Keratinocyte (primary cell): ENCODE measurements at regions not wholly inside any gene's neighbourhood (a gene's known extent, or its start where the extent isn't known, plus 50 kb on each side); places are given as distances from the start of the nearest gene placed in this dataset.

Experiments used
- DNase-seq: peaks from one replicate; pipeline ENCODE4 v3.0.0-alpha.2; 2011; ENCODE audit warnings: low read depth, missing footprints, low spot score
- FAIRE-seq: peaks from 2 replicates; lab custom pipeline; 2011; peaks lifted over from hg19 to GRCh38; lab: Jason Lieb, UNC
- H2AFZ ChIP-seq: 2 replicates; pipeline ENCODE4 v1.6.0; 2012; ENCODE audit warnings: low read length, control low read depth, inconsistent platforms; ENCODE audit not compliant: control insufficient read depth
- H3K27ac ChIP-seq: 2 replicates; pipeline ENCODE4 v1.5.1; 2011; ENCODE audit warnings: low read length; ENCODE audit not compliant: control insufficient read depth, insufficient read depth
- H3K27me3 ChIP-seq: 3 replicates; pipeline ENCODE4 v1.6.0; 2011; ENCODE audit warnings: low read length; ENCODE audit not compliant: control insufficient read depth, insufficient read depth; ENCODE audit errors: extremely low read depth
- H3K36me3 ChIP-seq, 2 experiments: 2 replicates in 1 of 2; 3 replicates in 1 of 2; pipeline ENCODE4 v1.5.1; 2011; ENCODE audit warnings: low read length in 2 of 2, mild to moderate bottlenecking in 1 of 2; ENCODE audit not compliant: control insufficient read depth in 2 of 2, insufficient read depth in 2 of 2; ENCODE audit errors: extremely low read depth in 1 of 2
- H3K4me1 ChIP-seq: 3 replicates; pipeline ENCODE4 v1.5.1; 2011; ENCODE audit warnings: low read length; ENCODE audit not compliant: control insufficient read depth, insufficient read depth; ENCODE audit errors: extremely low read depth
- H3K4me2 ChIP-seq: 3 replicates; pipeline ENCODE4 v1.6.0; 2011; ENCODE audit warnings: low read depth, low read length; ENCODE audit not compliant: control insufficient read depth, insufficient read depth; ENCODE audit errors: extremely low read depth
- H3K4me3 ChIP-seq, 3 experiments: fragments of 200-600 bp in 1 of 3; sonication (generic) in 1 of 3; 2 replicates in 2 of 3; 3 replicates in 1 of 3; pipeline ENCODE4 v1.5.1; 2011 to 2016; ENCODE audit warnings: low read length in 3 of 3, mild to moderate bottlenecking in 3 of 3, control low read depth in 2 of 3, inconsistent platforms in 1 of 3, low read depth in 1 of 3, mixed read lengths in 1 of 3, mixed run types in 1 of 3, moderate library complexity in 1 of 3; ENCODE audit not compliant: control insufficient read depth in 2 of 3, insufficient read depth in 2 of 3; ENCODE audit errors: extremely low read depth in 1 of 3
- H3K79me2 ChIP-seq: 2 replicates; pipeline ENCODE4 v1.6.0; 2012; ENCODE audit warnings: low read length; ENCODE audit not compliant: control insufficient read depth, insufficient read depth
- H3K9ac ChIP-seq: 3 replicates; pipeline ENCODE4 v1.6.0; 2011; ENCODE audit warnings: low read length; ENCODE audit not compliant: control insufficient read depth, insufficient read depth; ENCODE audit errors: extremely low read depth
- H3K9me1 ChIP-seq: 3 replicates; pipeline ENCODE4 v1.6.0; 2011; ENCODE audit warnings: low read length; ENCODE audit not compliant: control insufficient read depth, insufficient read depth; ENCODE audit errors: extremely low read depth
- H3K9me3 ChIP-seq: 2 replicates; pipeline ENCODE4 v1.5.1; 2012; ENCODE audit warnings: low read depth, low read length; ENCODE audit not compliant: control insufficient read depth
- H4K20me1 ChIP-seq: 3 replicates; pipeline ENCODE4 v1.6.0; 2011; ENCODE audit warnings: low read length; ENCODE audit not compliant: control insufficient read depth, insufficient read depth; ENCODE audit errors: extremely low read depth
- EZH2 ChIP-seq: IDR thresholded peaks from one replicate; pipeline ENCODE4 v1.6.1; 2012; ENCODE audit warnings: inconsistent platforms, mild to moderate bottlenecking, low read length, moderate library complexity
- dilution Hi-C: fragments of 300-500 bp; cut with MboI; formaldehyde crosslinking; loops from one replicate; pipeline ENCODE4 v1.7.0; 2020; ENCODE audit warnings: low sequenced_read_pairs; ENCODE audit not compliant: extremely low pct_ligation_motif_present
- TF ChIP-seq, protein P1 (sequence below), 3 experiments: IDR thresholded peaks in 1 of 3; conservative IDR thresholded peaks in 1 of 3; optimal IDR thresholded peaks in 1 of 3; 2 replicates in 2 of 3; 3 replicates in 1 of 3; pipeline versions ENCODE3 to v1.5.1; 2011; ENCODE audit warnings: low read length in 3 of 3, mild to moderate bottlenecking in 3 of 3, moderate library complexity in 2 of 3, control low read depth in 1 of 3, inconsistent platforms in 1 of 3; ENCODE audit not compliant: insufficient read depth in 2 of 3; ENCODE audit errors: extremely low read depth in 1 of 3

DNA sequence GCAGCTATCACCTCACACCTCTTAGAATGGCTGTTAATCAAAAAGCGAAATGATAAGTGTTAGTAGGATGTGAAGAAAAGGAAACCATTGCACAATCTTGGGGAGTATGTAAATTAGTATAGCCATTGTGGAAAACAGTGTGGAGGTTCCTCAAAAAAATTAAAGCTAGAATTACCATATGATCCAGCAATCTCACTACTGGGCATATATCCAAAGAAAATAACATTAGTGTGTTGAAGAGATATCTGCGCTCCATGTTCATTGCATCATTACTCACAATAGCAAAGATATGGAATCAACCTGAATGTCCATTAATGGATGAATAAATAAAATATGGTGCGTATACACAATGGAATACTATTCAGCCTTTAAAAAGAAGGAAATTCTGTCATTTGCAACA, 68.9 kb downstream of the SNRPE start:
- TF ChIP-seq EZH2 = no peak
- TF ChIP-seq, protein P1, sequence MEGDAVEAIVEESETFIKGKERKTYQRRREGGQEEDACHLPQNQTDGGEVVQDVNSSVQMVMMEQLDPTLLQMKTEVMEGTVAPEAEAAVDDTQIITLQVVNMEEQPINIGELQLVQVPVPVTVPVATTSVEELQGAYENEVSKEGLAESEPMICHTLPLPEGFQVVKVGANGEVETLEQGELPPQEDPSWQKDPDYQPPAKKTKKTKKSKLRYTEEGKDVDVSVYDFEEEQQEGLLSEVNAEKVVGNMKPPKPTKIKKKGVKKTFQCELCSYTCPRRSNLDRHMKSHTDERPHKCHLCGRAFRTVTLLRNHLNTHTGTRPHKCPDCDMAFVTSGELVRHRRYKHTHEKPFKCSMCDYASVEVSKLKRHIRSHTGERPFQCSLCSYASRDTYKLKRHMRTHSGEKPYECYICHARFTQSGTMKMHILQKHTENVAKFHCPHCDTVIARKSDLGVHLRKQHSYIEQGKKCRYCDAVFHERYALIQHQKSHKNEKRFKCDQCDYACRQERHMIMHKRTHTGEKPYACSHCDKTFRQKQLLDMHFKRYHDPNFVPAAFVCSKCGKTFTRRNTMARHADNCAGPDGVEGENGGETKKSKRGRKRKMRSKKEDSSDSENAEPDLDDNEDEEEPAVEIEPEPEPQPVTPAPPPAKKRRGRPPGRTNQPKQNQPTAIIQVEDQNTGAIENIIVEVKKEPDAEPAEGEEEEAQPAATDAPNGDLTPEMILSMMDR (optimal IDR thresholded peaks at IDR 0.05 in 1 of 3, IDR thresholded peaks at IDR 0.05 in 1 of 3, conservative IDR thresholded peaks at IDR 0.05 in 1 of 3; ENCODE audit: extremely low read depth in 1 of 3, insufficient read depth in 2 of 3, low read length in 3 of 3) = no peak
- no peak overlapping the region for H3K27ac ChIP-seq
- no peak for FAIRE-seq
- no peak overlapping the region for H3K4me3 ChIP-seq
- H3K4me1 ChIP-seq = peaks cover 20% of the 10 kb centered on the region
- dilution Hi-C loops = no loop called here
- no peak overlapping the region for H3K9ac ChIP-seq
- no peaks in the 10 kb centered on the region for H3K79me2 ChIP-seq
- no peaks in the 10 kb centered on the region for H3K9me3 ChIP-seq
- H3K4me2 ChIP-seq = no peak overlapping the region
- H3K36me3 ChIP-seq = no peaks in the 10 kb centered on the region
- H4K20me1 ChIP-seq = no peaks in the 10 kb centered on the region
- H3K27me3 ChIP-seq = no peaks in the 10 kb centered on the region
- no peak for DNase-seq
- no peaks in the 10 kb centered on the region for H3K9me1 ChIP-seq
- H2AFZ ChIP-seq = no peak overlapping the region

DNA sequence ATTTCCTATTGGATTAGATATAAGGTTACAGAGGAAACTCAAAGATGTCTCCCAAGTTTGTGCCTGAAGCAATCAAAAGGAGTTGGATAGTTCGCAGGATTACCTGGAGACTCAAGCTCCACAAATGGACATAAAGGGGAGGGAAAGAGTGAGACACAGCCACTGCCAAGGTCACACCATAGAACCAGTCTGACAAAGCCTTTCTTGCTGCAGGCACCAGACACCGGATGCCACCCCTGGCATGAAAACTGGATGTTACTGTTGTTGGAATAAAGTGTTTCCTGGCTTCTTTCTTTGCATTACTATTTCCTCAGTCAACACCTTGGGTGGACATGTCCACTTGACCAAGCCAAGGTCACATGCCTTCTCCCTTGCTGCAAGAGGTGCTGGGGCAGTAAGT, 70.6 kb downstream of the SNRPE start:
- Histone ChIP-seq H3K79me2 (no peaks in the 10 kb centered on the region), H3K4me3 (no peak overlapping the region), H3K4me1 (peaks cover 13% of the 10 kb centered on the region), H3K27me3 (no peaks in the 10 kb centered on the region), H3K9me3 (no peaks in the 10 kb centered on the region), H3K9ac (no peak overlapping the region), H3K4me2 (no peak overlapping the region), H3K9me1 (no peaks in the 10 kb centered on the region), H3K36me3 (no peaks in the 10 kb centered on the region), H4K20me1 (no peaks in the 10 kb centered on the region), H2AFZ (no peak overlapping the region), H3K27ac (no peak overlapping the region)
- dilution Hi-C loops = no loop called here
- no peak for TF ChIP-seq EZH2
- TF ChIP-seq, protein P1 (optimal IDR thresholded peaks at IDR 0.05 in 1 of 3, IDR thresholded peaks at IDR 0.05 in 1 of 3, conservative IDR thresholded peaks at IDR 0.05 in 1 of 3; ENCODE audit: extremely low read depth in 1 of 3, insufficient read depth in 2 of 3, low read length in 3 of 3) = no peak
- FAIRE-seq = no peak
- no peak for DNase-seq
